Mesodermal cell (in vitro differentiated cells): ENCODE measurements at regions not wholly inside any gene's neighbourhood (a gene's known extent, or its start where the extent isn't known, plus 50 kb on each side); places are given as distances from the start of the nearest gene placed in this dataset.
"Not testable (repeated sequence)": the region's sequence is repeated elsewhere in the genome, so short reads cannot be mapped to it uniquely, and the experiment has no call there.

ENCODE experiments used
- H3K27ac ChIP-seq: 2 replicates; pipeline ENCODE4 v1.7.0; 2013; ENCODE audit warnings: mild to moderate bottlenecking, low read depth, low read length, moderate library complexity; ENCODE audit not compliant: severe bottlenecking
- H3K36me3 ChIP-seq: 2 replicates; pipeline ENCODE4 v1.7.1; 2013; ENCODE audit warnings: mild to moderate bottlenecking, low read length, moderate library complexity; ENCODE audit not compliant: control insufficient read depth, insufficient read depth
- H3K4me1 ChIP-seq: one replicate; pipeline ENCODE4 v1.7.1; 2013; ENCODE audit warnings: mild to moderate bottlenecking, low read length; ENCODE audit not compliant: insufficient read depth, control insufficient read depth, poor library complexity, severe bottlenecking
- H3K4me3 ChIP-seq: 2 replicates; pipeline ENCODE4 v1.7.0; 2013; ENCODE audit warnings: low read length, control low read depth, mild to moderate bottlenecking; ENCODE audit not compliant: insufficient read depth, poor library complexity, severe bottlenecking; ENCODE audit errors: extremely low read depth
- H3K9me3 ChIP-seq: 2 replicates; pipeline ENCODE4 v1.7.1; 2013; ENCODE audit warnings: mild to moderate bottlenecking, low read length, moderate library complexity; ENCODE audit not compliant: control insufficient read depth
- WGBS, 2 experiments: methylation state at CpG; one replicate each; pipeline ENCODE4 v1.1.5; 2013; ENCODE audit warnings: missing lambda C conversion rate in 2 of 2; ENCODE audit not compliant: insufficient coverage in 2 of 2; 5-methylcytosine and 5-hydroxymethylcytosine counted together

DNA sequence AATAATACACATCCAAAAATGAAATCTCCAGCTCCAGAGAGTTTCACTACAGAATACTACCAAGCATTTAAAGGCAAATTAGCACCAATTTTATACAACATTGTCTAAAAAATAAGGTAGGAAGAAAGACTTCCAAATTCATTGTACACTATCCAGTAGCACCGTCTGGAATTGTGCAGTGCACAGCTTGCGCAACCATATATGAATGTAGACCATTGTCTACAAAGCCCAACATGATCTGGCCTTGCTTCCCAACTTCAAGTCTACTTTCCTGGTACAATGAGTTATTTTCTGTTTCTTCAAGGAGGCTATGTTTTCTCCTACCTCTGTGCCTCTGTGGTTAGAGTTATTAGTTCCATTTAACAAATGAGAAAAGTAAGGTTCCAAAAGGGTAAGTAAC is 115.4 kb upstream of the FOXK1 start:
- no peaks in the 10 kb centered on the region for H3K4me1 ChIP-seq
- H3K36me3 ChIP-seq: no peaks in the 10 kb centered on the region
- WGBS, 2 experiments: 80% methylated on average over 2 of the region's 2 CpGs; no CpG with 5 or more reads in 1 of the 2 experiments
- H3K27ac ChIP-seq: no peak overlapping the region
- no peak overlapping the region for H3K4me3 ChIP-seq
- peaks cover 3% of the 10 kb centered on the region for H3K9me3 ChIP-seq

DNA sequence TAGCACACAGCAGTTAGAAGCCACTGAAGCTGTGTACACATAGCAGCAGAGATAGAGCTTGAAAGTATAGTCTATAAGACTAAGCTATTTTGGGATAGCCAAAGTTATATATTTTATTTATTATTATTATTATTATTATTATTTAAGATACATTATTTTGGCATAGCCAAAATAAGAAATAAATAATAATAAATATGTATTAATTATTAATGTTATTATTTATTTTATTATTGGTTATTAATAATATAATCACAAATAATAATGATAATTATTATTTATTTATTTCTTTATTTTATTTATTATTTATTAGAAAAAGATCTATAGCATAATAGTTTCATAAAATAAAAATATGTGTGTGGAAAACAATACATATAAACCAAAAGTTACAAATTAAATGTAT is 107.2 kb upstream of the FOXK1 start:
- H3K36me3 ChIP-seq: no peaks in the 10 kb centered on the region
- H3K4me3 ChIP-seq: no peak overlapping the region
- no peaks in the 10 kb centered on the region for H3K9me3 ChIP-seq
- no peak overlapping the region for H3K27ac ChIP-seq
- no peaks in the 10 kb centered on the region for H3K4me1 ChIP-seq

DNA sequence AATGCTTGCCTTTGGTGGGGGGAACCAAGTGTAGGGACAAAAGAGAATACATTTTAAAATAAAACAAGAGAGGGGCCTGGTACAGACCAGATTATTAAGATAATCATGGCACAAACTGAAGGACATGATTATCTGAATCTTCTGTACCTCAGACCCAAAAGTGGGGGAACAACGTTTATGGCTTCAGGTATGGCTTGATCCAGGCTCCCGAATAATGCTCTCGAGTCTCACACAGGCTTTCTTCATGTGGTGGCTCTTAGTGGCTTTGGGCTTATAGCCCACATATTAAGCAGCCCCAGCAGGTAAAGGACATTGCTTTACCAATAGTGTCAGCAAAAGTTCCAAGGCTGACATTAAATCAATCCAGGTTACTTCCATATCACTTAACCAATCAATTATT is 106.8 kb upstream of the FOXK1 start:
- H3K4me3 ChIP-seq: no peak overlapping the region
- no peaks in the 10 kb centered on the region for H3K36me3 ChIP-seq
- H3K4me1 ChIP-seq: no peaks in the 10 kb centered on the region
- no peak overlapping the region for H3K27ac ChIP-seq
- 90 to 100% methylated on average over 2 of the region's 3 CpGs for WGBS, 2 experiments
- no peaks in the 10 kb centered on the region for H3K9me3 ChIP-seq

DNA sequence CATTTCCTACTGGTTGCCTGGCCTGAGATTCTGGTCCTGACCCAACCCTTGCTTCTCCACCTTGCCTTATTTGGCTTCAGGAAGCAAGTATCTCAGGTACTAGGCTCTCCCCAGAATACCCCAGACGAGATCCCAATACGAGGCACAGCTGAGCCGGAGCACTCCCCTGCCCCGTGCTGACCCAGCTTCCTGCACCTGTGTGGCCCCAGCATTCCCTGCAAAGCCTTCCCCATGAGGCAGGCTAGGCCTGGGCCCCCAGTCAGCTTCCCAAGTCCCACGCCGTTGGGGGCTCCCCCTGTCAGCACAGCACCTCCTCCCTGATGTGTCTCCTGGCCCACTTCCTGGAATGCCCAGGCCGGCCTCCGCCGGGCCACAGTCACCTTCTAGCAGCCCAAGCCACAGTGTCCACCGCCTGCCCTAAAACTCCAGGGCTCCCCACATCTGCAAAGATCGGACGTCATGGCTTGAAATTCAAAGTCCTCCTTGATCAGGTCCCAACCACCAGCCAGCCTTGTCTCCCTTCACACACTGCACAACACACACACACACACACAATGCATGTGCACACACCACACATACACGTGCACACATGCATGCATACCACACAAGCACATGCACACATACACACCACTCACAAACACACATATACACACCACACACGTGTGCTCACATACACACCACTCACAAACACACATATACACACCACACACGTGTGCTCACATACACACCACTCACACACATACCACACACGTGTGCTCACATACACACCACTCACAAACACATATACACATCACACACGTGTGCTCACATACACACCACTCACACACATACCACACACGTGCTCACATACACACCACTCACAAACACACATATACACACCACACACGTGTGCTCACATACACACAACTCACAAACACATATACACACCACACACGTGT is 78.9 kb upstream of the FOXK1 start:
- WGBS, 2 experiments: 89 to 92% methylated on average over 14 to 20 of the region's 20 CpGs
- Histone ChIP-seq H3K4me3 (no peak overlapping the region), H3K9me3 (no peaks in the 10 kb centered on the region), H3K36me3 (no peaks in the 10 kb centered on the region), H3K4me1 (no peaks in the 10 kb centered on the region), H3K27ac (no peak overlapping the region)

DNA sequence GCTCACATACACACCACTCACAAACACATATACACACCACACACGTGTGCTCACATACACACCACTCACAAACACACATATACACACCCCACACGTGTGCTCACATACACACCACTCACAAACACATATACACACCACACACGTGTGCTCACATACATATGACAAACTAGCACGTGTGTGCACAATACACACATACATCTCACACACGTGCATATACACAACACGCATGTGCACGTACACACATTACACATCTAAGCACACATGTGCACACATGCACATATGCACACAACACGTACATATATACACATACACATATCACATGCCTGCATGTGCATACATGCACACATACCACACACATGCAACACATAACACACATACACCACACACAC is 78.3 kb upstream of the FOXK1 start:
- Histone ChIP-seq H3K9me3 (no peaks in the 10 kb centered on the region), H3K4me1 (no peaks in the 10 kb centered on the region), H3K4me3 (no peak overlapping the region), H3K36me3 (no peaks in the 10 kb centered on the region), H3K27ac (no peak overlapping the region)
- WGBS, 2 experiments: 87 to 91% methylated on average over 8 of the region's 8 CpGs

DNA sequence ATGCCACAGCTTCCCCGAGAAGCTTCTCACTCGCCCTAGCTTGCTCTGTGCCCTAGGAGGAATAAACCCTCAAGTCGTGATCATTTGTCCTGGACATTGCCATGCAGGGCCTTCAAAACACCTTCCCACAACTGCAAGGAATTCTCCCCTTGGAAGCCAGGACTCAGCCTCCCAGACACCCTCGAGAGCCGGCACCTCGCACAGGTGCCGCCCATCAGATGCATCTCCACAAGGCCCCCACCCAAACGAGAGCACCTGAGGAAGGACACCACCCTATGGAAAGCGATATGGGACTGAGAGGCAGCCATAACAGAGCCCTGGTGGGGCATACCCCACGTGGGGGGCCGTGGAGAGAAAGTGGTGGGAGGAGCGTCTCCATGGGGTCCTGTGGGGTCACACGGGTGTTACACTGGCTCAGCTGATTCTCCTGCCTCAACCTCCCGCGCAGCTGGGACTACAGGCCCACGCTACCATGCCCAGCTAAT is 77.6 kb upstream of the FOXK1 start:
- no peaks in the 10 kb centered on the region for H3K9me3 ChIP-seq
- H3K4me3 ChIP-seq: no peak overlapping the region
- no peaks in the 10 kb centered on the region for H3K4me1 ChIP-seq
- H3K27ac ChIP-seq: no peak overlapping the region
- no peaks in the 10 kb centered on the region for H3K36me3 ChIP-seq
- 79 to 90% methylated on average over 11 to 15 of the region's 16 CpGs for WGBS, 2 experiments

DNA sequence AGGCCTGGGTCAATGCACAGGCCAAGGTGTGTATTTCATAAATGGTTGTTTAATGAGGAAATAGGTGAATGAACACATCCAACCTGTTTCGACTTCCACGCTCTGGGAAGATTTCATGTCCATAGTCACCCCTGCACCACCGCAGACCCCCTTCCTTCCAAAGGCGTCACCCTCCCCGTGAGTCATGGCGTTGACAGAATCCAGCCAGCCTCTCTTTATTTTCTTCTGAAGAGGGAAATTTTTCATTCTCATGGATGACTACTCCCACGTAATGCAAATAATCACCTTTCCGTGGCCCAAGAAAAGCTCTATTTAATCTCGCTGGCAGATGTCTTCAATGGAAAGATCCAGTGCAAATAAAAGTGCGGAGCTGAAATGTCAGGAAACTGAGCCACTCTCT is 75.3 kb upstream of the FOXK1 start:
- Histone ChIP-seq H3K9me3 (no peaks in the 10 kb centered on the region), H3K36me3 (no peaks in the 10 kb centered on the region), H3K4me1 (no peaks in the 10 kb centered on the region), H3K27ac (no peak overlapping the region), H3K4me3 (no peak overlapping the region)
- 91 to 100% methylated on average over 4 to 8 of the region's 10 CpGs for WGBS, 2 experiments

DNA sequence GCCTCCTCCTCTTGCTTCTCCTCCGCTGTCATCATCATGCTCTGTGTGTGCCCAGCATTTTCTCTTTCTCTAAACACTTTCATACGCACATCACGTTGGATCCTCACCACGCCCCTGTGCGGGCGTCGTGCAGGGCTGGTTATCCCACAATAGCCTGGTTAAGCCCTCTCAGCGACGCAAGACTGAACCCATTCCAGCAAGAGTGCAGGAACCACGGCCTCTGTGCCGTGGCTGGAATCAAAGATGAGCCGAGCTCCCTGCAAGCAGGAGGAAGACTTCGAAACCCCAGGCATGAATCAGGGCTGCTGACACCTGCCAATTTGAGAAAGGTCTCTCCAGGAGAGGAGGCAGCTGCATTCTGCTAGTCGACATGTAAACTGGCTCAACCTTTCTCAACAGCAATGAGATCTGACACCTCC is 74.8 kb upstream of the FOXK1 start:
- no peaks in the 10 kb centered on the region for H3K4me1 ChIP-seq
- 92% methylated on average over 12 to 14 of the region's 14 CpGs for WGBS, 2 experiments
- H3K27ac ChIP-seq: no peak overlapping the region
- H3K9me3 ChIP-seq: peaks cover 2% of the 10 kb centered on the region
- H3K4me3 ChIP-seq: no peak overlapping the region
- H3K36me3 ChIP-seq: no peaks in the 10 kb centered on the region

DNA sequence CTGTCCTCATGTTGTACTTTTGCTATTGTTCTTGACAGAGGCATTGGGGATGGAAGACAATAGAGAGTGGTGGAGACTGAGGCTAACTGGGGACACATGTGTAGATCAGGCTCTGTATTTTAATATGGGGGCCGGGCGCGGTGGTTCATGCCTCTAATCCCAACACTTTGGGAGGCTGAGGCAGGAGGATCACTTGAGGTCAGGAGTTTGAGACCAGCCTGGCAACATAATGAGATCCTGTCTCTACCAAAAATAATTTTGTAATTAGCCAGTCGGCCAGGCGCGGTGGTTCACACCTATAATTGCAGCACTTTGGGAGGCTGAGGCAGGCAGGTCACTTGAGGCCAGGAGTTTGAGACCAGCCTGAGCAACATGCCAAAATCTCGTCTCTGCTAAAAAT is 72.5 kb upstream of the FOXK1 start:
- 89 to 94% methylated on average over 7 of the region's 7 CpGs for WGBS, 2 experiments
- not testable (repeated sequence) for H3K36me3 ChIP-seq, H3K4me3 ChIP-seq, H3K27ac ChIP-seq, H3K9me3 ChIP-seq
- H3K4me1 ChIP-seq: peaks cover 13% of the 10 kb centered on the region

DNA sequence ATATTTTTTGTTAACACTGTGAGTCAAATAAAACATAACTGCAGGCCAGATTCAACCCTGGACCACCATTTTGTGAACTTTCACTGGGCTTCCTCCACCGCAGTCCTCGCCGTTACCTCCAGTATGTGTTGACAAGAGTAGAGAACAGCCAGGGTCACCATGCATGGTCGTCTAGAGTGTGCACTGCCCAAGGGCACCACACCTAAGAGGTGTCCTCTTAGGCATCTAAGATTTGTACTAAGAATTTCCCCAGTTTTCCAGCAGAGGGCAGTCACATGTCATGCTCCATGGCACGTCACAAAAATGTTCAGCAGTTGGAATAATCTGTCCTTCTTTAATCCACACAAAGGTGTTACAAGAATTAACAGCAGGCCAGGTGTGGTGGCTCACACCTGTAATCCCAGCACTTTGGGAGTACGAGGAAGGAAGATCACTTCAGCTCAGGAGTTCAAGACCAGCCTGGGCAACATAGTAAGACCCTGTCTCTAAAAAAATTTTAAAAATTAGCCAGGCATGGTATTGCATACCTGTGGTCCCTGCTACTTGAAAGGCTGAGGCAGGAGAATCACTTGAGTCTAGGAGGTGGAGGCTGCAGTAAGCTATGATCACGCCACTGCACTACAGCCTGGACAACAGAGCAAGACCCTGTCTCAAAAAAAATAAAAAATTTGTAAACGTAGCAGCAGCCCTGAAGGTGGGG is 71.2 kb upstream of the FOXK1 start:
- no peaks in the 10 kb centered on the region for H3K36me3 ChIP-seq
- no peak overlapping the region for H3K27ac ChIP-seq
- peaks cover 13% of the 10 kb centered on the region for H3K4me1 ChIP-seq
- H3K4me3 ChIP-seq: no peak overlapping the region
- H3K9me3 ChIP-seq: peaks cover 3% of the 10 kb centered on the region
- WGBS, 2 experiments: 72 to 74% methylated on average over 7 of the region's 8 CpGs

DNA sequence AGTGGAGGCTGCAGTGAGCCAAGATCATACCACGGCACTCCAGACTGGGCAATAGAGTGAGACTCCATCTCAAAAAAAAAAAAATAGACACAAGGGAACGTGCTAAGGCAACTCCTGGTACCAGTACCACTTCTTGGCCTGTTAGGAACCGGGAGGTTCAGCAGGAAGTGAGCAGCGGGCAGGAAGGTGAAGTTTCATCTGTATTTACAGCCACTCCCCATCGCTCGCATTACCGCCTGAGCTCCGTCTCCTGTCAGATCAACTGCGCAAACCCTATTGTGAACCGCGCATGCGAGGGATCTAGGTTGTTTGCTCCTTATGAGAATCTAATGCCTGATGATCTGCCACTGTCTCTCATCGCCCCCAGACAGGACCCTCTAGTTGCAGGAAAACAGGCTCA is 69.9 kb upstream of the FOXK1 start:
- H3K27ac ChIP-seq: no peak overlapping the region
- H3K4me1 ChIP-seq: peaks cover 13% of the 10 kb centered on the region
- H3K36me3 ChIP-seq: no peaks in the 10 kb centered on the region
- peaks cover 3% of the 10 kb centered on the region for H3K9me3 ChIP-seq
- no peak overlapping the region for H3K4me3 ChIP-seq
- 96% methylated on average over 12 to 13 of the region's 13 CpGs for WGBS, 2 experiments
